Neural cell (in vitro differentiated cells): ENCODE measurements at regions not wholly inside any gene's neighbourhood (a gene's known extent, or its start where the extent isn't known, plus 50 kb on each side); places are given as distances from the start of the nearest gene placed in this dataset.

ENCODE experiments used
- CTCF ChIP-seq: fragments of 450-650 bp; IDR thresholded peaks from 2 replicates; pipeline ENCODE4 v1.5.1; 2014; ENCODE audit warnings: antibody characterized with exemption, mild to moderate bottlenecking, moderate library complexity; ENCODE audit not compliant: poor library complexity, severe bottlenecking
- EP300 ChIP-seq: fragments of 450-650 bp; conservative IDR thresholded peaks from 2 replicates; pipeline ENCODE4 v1.6.1; 2014; ENCODE audit warnings: antibody characterized with exemption, mild to moderate bottlenecking, moderate library complexity; ENCODE audit not compliant: poor library complexity, severe bottlenecking
- EZH2 ChIP-seq: fragments of 200-600, 300-800 bp; shearing (Covaris generic), sonication (generic); IDR thresholded peaks from 2 replicates; pipeline ENCODE4 v1.6.1; 2014; ENCODE audit warnings: antibody characterized with exemption, low read length, borderline replicate concordance, mild to moderate bottlenecking; ENCODE audit not compliant: insufficient read depth, poor library complexity, severe bottlenecking
- POLR2AphosphoS5 ChIP-seq: IDR thresholded peaks from 2 replicates; pipeline ENCODE4 v1.6.1; 2012
- RAD21 ChIP-seq: fragments of 450-650 bp; conservative IDR thresholded peaks from 2 replicates; pipeline ENCODE4 v1.6.1; 2014; ENCODE audit warnings: antibody characterized with exemption, mild to moderate bottlenecking, moderate library complexity
- REST ChIP-seq: IDR thresholded peaks from 2 replicates; pipeline ENCODE4 v1.6.1; 2012; ENCODE audit warnings: borderline replicate concordance
- TAF1 ChIP-seq: IDR thresholded peaks from 2 replicates; pipeline ENCODE4 v1.6.1; 2012; ENCODE audit warnings: low read depth

GRCh38 chr5:74950836-74951515 lies 84.8 kb upstream of the FAM169A start:
- TF ChIP-seq REST (no peak), EZH2 (no peak), CTCF (no peak), POLR2AphosphoS5 (no peak), RAD21 (no peak), EP300 (no peak), TAF1 (no peak)
